ENCODE measurements at regions not wholly inside any gene's neighbourhood (a gene's known extent, or its start where the extent isn't known, plus 50 kb on each side); places are given as distances from the start of the nearest gene placed in this dataset.

- Histone ChIP-seq H3K4me1 (no peaks in the 10 kb centered on the region), H3K9me3 (no peaks in the 10 kb centered on the region), H3K36me3 (no peaks in the 10 kb centered on the region), H3K27me3 (peaks cover 34% of the 10 kb centered on the region), H3K27ac (no peak overlapping the region), H3K4me3 (no peak overlapping the region)
- 70 to 81% methylated on average over 2 to 3 of the region's 3 CpGs for WGBS, 2 donors (ENCODE audit: low coverage in 1 of 2)
- no peak for TF ChIP-seq POLR2AphosphoS5 (IDR thresholded peaks at IDR 0.05)
- no peak for TF ChIP-seq EP300 (IDR thresholded peaks at IDR 0.05)
- TF ChIP-seq POLR2A (IDR thresholded peaks at IDR 0.05): no peak
- TF ChIP-seq, protein P1, sequence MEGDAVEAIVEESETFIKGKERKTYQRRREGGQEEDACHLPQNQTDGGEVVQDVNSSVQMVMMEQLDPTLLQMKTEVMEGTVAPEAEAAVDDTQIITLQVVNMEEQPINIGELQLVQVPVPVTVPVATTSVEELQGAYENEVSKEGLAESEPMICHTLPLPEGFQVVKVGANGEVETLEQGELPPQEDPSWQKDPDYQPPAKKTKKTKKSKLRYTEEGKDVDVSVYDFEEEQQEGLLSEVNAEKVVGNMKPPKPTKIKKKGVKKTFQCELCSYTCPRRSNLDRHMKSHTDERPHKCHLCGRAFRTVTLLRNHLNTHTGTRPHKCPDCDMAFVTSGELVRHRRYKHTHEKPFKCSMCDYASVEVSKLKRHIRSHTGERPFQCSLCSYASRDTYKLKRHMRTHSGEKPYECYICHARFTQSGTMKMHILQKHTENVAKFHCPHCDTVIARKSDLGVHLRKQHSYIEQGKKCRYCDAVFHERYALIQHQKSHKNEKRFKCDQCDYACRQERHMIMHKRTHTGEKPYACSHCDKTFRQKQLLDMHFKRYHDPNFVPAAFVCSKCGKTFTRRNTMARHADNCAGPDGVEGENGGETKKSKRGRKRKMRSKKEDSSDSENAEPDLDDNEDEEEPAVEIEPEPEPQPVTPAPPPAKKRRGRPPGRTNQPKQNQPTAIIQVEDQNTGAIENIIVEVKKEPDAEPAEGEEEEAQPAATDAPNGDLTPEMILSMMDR (IDR thresholded peaks at IDR 0.05): no peak
- ATAC-seq: no peak
These were observed 107.0 kb downstream of the KCNF1 start for GRCh38 chr2:11018651-11019185.

GRCh38 chr2:11019614-11020013 lies 107.9 kb downstream of the KCNF1 start:
- no peak for TF ChIP-seq EP300 (IDR thresholded peaks at IDR 0.05)
- 86% methylated on average over 1 of the region's 2 CpGs; no CpG with 5 or more reads in 1 of the 2 donors for WGBS, 2 donors (ENCODE audit: low coverage in 1 of 2)
- no peaks in the 10 kb centered on the region for H3K4me1 ChIP-seq

GRCh38 chr2:11022064-11022463 lies 110.3 kb downstream of the KCNF1 start:
- Histone ChIP-seq H3K4me1 (no peaks in the 10 kb centered on the region), H3K9me3 (no peaks in the 10 kb centered on the region), H3K27me3 (peaks cover 23% of the 10 kb centered on the region), H3K27ac (no peak overlapping the region), H3K36me3 (no peaks in the 10 kb centered on the region), H3K4me3 (no peak overlapping the region)
- TF ChIP-seq EP300 (IDR thresholded peaks at IDR 0.05): no peak
- no peak for TF ChIP-seq POLR2A (IDR thresholded peaks at IDR 0.05)
- TF ChIP-seq, protein P1 (IDR thresholded peaks at IDR 0.05): no peak
- TF ChIP-seq POLR2AphosphoS5 (IDR thresholded peaks at IDR 0.05): no peak
- 90 to 100% methylated on average over 3 to 4 of the region's 6 CpGs for WGBS, 2 donors (ENCODE audit: low coverage in 1 of 2)
- ATAC-seq: no peak

More at GRCh38 chr2:11019614-11020013, 107.9 kb downstream of the KCNF1 start:
- peaks cover 34% of the 10 kb centered on the region for H3K27me3 ChIP-seq
- H3K36me3 ChIP-seq: no peaks in the 10 kb centered on the region
- ATAC-seq: no peak
- no peak overlapping the region for H3K27ac ChIP-seq
- no peaks in the 10 kb centered on the region for H3K9me3 ChIP-seq
- no peak overlapping the region for H3K4me3 ChIP-seq

- 65 to 70% methylated on average over 4 to 8 of the region's 12 CpGs for WGBS, 2 donors (ENCODE audit: low coverage in 1 of 2)
- H3K27me3 ChIP-seq: peaks cover 23% of the 10 kb centered on the region
- TF ChIP-seq EP300 (IDR thresholded peaks at IDR 0.05) (no peak), POLR2A (IDR thresholded peaks at IDR 0.05) (no peak), POLR2AphosphoS5 (IDR thresholded peaks at IDR 0.05) (no peak)
- TF ChIP-seq, protein P1 (IDR thresholded peaks at IDR 0.05): no peak
- ATAC-seq: no peak
- no peaks in the 10 kb centered on the region for H3K4me1 ChIP-seq
- no peaks in the 10 kb centered on the region for H3K36me3 ChIP-seq
- H3K4me3 ChIP-seq: no peak overlapping the region
- no peaks in the 10 kb centered on the region for H3K9me3 ChIP-seq
- no peak overlapping the region for H3K27ac ChIP-seq
These were observed 111.0 kb downstream of the KCNF1 start for GRCh38 chr2:11022591-11023273.

- no peak for ATAC-seq
- whole genome bisulfite sequencing, 2 donors (ENCODE audit: low coverage in 1 of 2): 67 to 72% methylated on average over 1 to 5 of the region's 29 CpGs
- Histone ChIP-seq H3K27ac (no peak overlapping the region), H3K4me1 (no peaks in the 10 kb centered on the region), H3K27me3 (peaks cover 15% of the 10 kb centered on the region), H3K36me3 (no peaks in the 10 kb centered on the region), H3K4me3 (no peak overlapping the region), H3K9me3 (no peaks in the 10 kb centered on the region)
- TF ChIP-seq EP300 (IDR thresholded peaks at IDR 0.05) (no peak), POLR2AphosphoS5 (IDR thresholded peaks at IDR 0.05) (no peak), POLR2A (IDR thresholded peaks at IDR 0.05) (no peak)
- TF ChIP-seq, protein P1 (IDR thresholded peaks at IDR 0.05): no peak
These were observed 111.9 kb downstream of the KCNF1 start for GRCh38 chr2:11023326-11024258.

Measured in gastroesophageal sphincter (tissue), 4 donors.